ENCODE measurements at regions not wholly inside any gene's neighbourhood (a gene's known extent, or its start where the extent isn't known, plus 50 kb on each side); places are given as distances from the start of the nearest gene placed in this dataset.
A peak's percentile ranks its signal among the peaks of the same experiment; 100 is the strongest.

- Histone ChIP-seq H3K9me3 (replicated peaks in 1 of 3) (no peaks in the 10 kb centered on the region), H3K4me3 (no peak overlapping the region), H3K4me1 (replicated peaks in 1 of 2) (no peaks in the 10 kb centered on the region), H3K27ac (no peak overlapping the region), H3K27me3 (no peaks in the 10 kb centered on the region), H3K36me3 (replicated peaks in 1 of 2) (no peaks in the 10 kb centered on the region)
- TF ChIP-seq POLR2A (IDR thresholded peaks at IDR 0.05) (no peak), CTCF (IDR thresholded peaks at IDR 0.05) (no peak)
- intact Hi-C loops (cut with DNase I), result loop anchor here (5.0 to 10.0 kb wide), 2 partner anchors 128 to 371 kb away; partner anchors contain the start of gene RAI14 (in 1 of the 2)
- 39 to 61% (median 53%) methylated on average over 3 of the region's 3 CpGs for WGBS, 4 donors
- DNase-seq, result no peak
These were observed 129.3 kb upstream of the RAI14 start for GRCh38 chr5:34526682-34527305.

GRCh38 chr5:34529581-34530331 is 126.4 kb upstream of the RAI14 start:
- DNase-seq, result peak in 1 of 7 donors; percentile 8
- no peak overlapping the region for H3K4me3 ChIP-seq
- H3K27ac ChIP-seq, result no peak overlapping the region
- no peaks in the 10 kb centered on the region for H3K9me3 ChIP-seq (replicated peaks in 1 of 3)
- intact Hi-C loops (cut with DNase I), result loop anchor here (5.0 to 10.0 kb wide), 2 partner anchors 125 to 368 kb away; partner anchors contain the start of gene RAI14 (in 1 of the 2)
- no peaks in the 10 kb centered on the region for H3K4me1 ChIP-seq (replicated peaks in 1 of 2)
- H3K27me3 ChIP-seq, result no peaks in the 10 kb centered on the region
- H3K36me3 ChIP-seq (replicated peaks in 1 of 2), result no peaks in the 10 kb centered on the region
- 71 to 76% (median 75%) methylated on average over 10 of the region's 10 CpGs for WGBS, 4 donors
- TF ChIP-seq CTCF (IDR thresholded peaks at IDR 0.05) (no peak), POLR2A (IDR thresholded peaks at IDR 0.05) (no peak)

GRCh38 chr5:34530637-34531036 is 125.5 kb upstream of the RAI14 start:
- H3K4me1 ChIP-seq (replicated peaks in 1 of 2), result no peaks in the 10 kb centered on the region
- 56 to 68% (median 63%) methylated on average over 2 of the region's 2 CpGs for WGBS, 4 donors
- intact Hi-C loops (cut with DNase I), result no loop called here

More at GRCh38 chr5:34530637-34531036, 125.5 kb upstream of the RAI14 start:
- DNase-seq, result no peak
- H3K36me3 ChIP-seq (replicated peaks in 1 of 2), result no peaks in the 10 kb centered on the region
- TF ChIP-seq CTCF (IDR thresholded peaks at IDR 0.05) (no peak), POLR2A (IDR thresholded peaks at IDR 0.05) (no peak)
- no peak overlapping the region for H3K27ac ChIP-seq
- H3K9me3 ChIP-seq (replicated peaks in 1 of 3), result no peaks in the 10 kb centered on the region
- no peaks in the 10 kb centered on the region for H3K27me3 ChIP-seq
- H3K4me3 ChIP-seq, result no peak overlapping the region

Measured in adrenal gland (tissue), 9 donors.